H1 (cell line): ENCODE measurements at regions not wholly inside any gene's neighbourhood (a gene's known extent, or its start where the extent isn't known, plus 50 kb on each side); places are given as distances from the start of the nearest gene placed in this dataset.

Experiments used
- ASH2L ChIP-seq: fragments of 200-600, 300-600 bp; sonication (generic); IDR thresholded peaks from one replicate; pipeline ENCODE4 v1.7.1; 2017; ENCODE audit warnings: low read length
- BCL11A ChIP-seq, 2 experiments: IDR thresholded peaks; one replicate each; pipeline ENCODE4 v1.6.1; 2011; ENCODE audit warnings: low read depth in 2 of 2, low read length in 2 of 2, mild to moderate bottlenecking in 2 of 2
- CBX5 ChIP-seq: fragments of 300-800, 300-1000 bp; sonication (generic); IDR thresholded peaks from 2 replicates; pipeline ENCODE4 v1.7.1; 2016; ENCODE audit warnings: antibody characterized with exemption, low read length, low read depth
- CEBPB ChIP-seq: IDR thresholded peaks from 2 replicates; pipeline ENCODE4 v1.6.1; 2012; ENCODE audit warnings: low read depth, low read length
- TBP ChIP-seq: IDR thresholded peaks from 2 replicates; pipeline ENCODE4 v1.6.1; 2011; ENCODE audit warnings: low read depth, low read length, improper control_type of control experiment
- TF ChIP-seq, protein P1 (sequence below), 3 experiments: IDR thresholded peaks; 1 replicate in 2 of 3; 2 replicates in 1 of 3; pipeline versions ENCODE4 v1.5.1 to v1.6.1; 2011; ENCODE audit warnings: low read length in 3 of 3, mild to moderate bottlenecking in 3 of 3, inconsistent platforms in 2 of 3, low read depth in 1 of 3, moderate library complexity in 1 of 3; ENCODE audit not compliant: insufficient read depth in 1 of 3; ENCODE audit errors: control extremely low read depth in 1 of 3
- TF ChIP-seq, protein P2 (sequence below): IDR thresholded peaks from 2 replicates; pipeline ENCODE4 v1.6.1; 2012; ENCODE audit warnings: inconsistent platforms

DNA sequence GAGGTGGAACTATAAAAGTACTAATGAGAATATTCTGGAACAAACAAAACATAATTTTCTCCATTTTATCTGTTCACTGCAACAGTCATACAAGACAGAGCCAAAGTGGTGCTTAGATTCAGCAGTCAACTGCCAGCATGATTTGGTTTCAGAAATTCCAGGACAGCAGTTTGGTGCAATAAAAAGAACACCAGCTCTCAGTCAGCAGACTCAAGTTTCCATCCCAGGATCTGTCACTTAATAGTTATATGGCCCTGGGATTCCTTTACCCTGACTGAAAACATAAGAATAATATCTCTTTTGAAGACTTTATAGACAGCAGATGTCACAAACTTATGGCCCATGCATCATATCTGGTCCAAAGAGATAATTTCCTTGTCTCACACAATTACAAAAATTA lies 92.8 kb upstream of the RASEF start:
- TF ChIP-seq, protein P1, sequence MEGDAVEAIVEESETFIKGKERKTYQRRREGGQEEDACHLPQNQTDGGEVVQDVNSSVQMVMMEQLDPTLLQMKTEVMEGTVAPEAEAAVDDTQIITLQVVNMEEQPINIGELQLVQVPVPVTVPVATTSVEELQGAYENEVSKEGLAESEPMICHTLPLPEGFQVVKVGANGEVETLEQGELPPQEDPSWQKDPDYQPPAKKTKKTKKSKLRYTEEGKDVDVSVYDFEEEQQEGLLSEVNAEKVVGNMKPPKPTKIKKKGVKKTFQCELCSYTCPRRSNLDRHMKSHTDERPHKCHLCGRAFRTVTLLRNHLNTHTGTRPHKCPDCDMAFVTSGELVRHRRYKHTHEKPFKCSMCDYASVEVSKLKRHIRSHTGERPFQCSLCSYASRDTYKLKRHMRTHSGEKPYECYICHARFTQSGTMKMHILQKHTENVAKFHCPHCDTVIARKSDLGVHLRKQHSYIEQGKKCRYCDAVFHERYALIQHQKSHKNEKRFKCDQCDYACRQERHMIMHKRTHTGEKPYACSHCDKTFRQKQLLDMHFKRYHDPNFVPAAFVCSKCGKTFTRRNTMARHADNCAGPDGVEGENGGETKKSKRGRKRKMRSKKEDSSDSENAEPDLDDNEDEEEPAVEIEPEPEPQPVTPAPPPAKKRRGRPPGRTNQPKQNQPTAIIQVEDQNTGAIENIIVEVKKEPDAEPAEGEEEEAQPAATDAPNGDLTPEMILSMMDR (IDR thresholded peaks at IDR 0.05; ENCODE audit: control extremely low read depth in 1 of 3, insufficient read depth in 1 of 3, low read depth in 1 of 3, low read length in 3 of 3) = no peak
- TF ChIP-seq ASH2L (no peak), CEBPB (no peak), CBX5 (no peak), BCL11A (IDR thresholded peaks at IDR 0.05; ENCODE audit: low read depth in 2 of 2, low read length in 2 of 2) (no peak), TBP (no peak)
- TF ChIP-seq, protein P2, sequence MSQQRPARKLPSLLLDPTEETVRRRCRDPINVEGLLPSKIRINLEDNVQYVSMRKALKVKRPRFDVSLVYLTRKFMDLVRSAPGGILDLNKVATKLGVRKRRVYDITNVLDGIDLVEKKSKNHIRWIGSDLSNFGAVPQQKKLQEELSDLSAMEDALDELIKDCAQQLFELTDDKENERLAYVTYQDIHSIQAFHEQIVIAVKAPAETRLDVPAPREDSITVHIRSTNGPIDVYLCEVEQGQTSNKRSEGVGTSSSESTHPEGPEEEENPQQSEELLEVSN = no peak
